HepG2 (cell line): ENCODE measurements at regions not wholly inside any gene's neighbourhood (a gene's known extent, or its start where the extent isn't known, plus 50 kb on each side); places are given as distances from the start of the nearest gene placed in this dataset.
A peak's percentile ranks its signal among the peaks of the same experiment; 100 is the strongest.

Experiments used
- ATAC-seq: fragments of 200-7000 bp; cut with Tn5 transposase; 3 replicates; pipeline ENCODE4 v1.9.1; 2020; ENCODE audit warnings: mild to moderate bottlenecking, moderate library complexity
- BruUV-seq: library from RNA; stranded (reverse); fragments of 400-500 nt; replicated peaks from 2 replicates; lab custom pipeline; 2021; lab: Mats Ljungman, UMichigan
- CTCF ChIA-PET: fragments of 300-600 bp; formaldehyde crosslinking; extraction: SDS; loops from one replicate; lab custom pipeline; 2021; ENCODE audit warnings: low total read pairs, inconsistent platforms, low intra/inter-chr PET ratio; lab: Yijun Ruan, JAX
- POLR2A ChIA-PET: fragments of 350-600 bp; sonication (Branson Sonifier 250); formaldehyde crosslinking; loops from one replicate; lab custom pipeline; 2020; ENCODE audit warnings: antibody characterized with exemption, inconsistent platforms; lab: Yijun Ruan, JAX
- DNase-seq: peaks from one replicate; pipeline ENCODE4 v3.0.0-alpha.2; 2015; ENCODE audit warnings: low spot score
- FAIRE-seq: peaks from 3 replicates; lab custom pipeline; 2011; peaks lifted over from hg19 to GRCh38; lab: Jason Lieb, UNC
- H2AFZ ChIP-seq: one replicate; pipeline ENCODE4 v1.6.1; 2011; ENCODE audit warnings: low read length, inconsistent platforms
- H3K27ac ChIP-seq: fragments of 300-600 bp; 3 replicates; pipeline ENCODE4 v1.8.0; 2011; ENCODE audit warnings: mixed run types, mild to moderate bottlenecking, mixed read lengths, low read length, inconsistent platforms; ENCODE audit not compliant: insufficient read depth; ENCODE audit errors: extremely low read length
- H3K27me3 ChIP-seq, 2 experiments: fragments of 200-600 bp in 1 of 2; 2 replicates in 1 of 2; 3 replicates in 1 of 2; pipeline versions ENCODE4 v1.6.0 to v1.8.0; 2011; ENCODE audit warnings: low read length in 2 of 2, mild to moderate bottlenecking in 2 of 2, moderate library complexity in 2 of 2, inconsistent platforms in 1 of 2; ENCODE audit not compliant: insufficient read depth in 2 of 2, control insufficient read depth in 1 of 2
- H3K36me3 ChIP-seq, 2 experiments: fragments of 200-600 bp in 1 of 2; replicated peaks in 1 of 2; 2 replicates in 1 of 2; 3 replicates in 1 of 2; pipeline versions ENCODE4 v1.5.1 to v1.8.0; 2011; ENCODE audit warnings: low read length in 2 of 2, inconsistent platforms in 1 of 2; ENCODE audit not compliant: insufficient read depth in 2 of 2, control insufficient read depth in 1 of 2
- H3K4me1 ChIP-seq: 2 replicates; pipeline ENCODE4 v1.5.1; 2012; ENCODE audit warnings: low read length, inconsistent platforms; ENCODE audit not compliant: insufficient read depth
- H3K4me2 ChIP-seq: 2 replicates; pipeline ENCODE4 v1.6.0; 2011; ENCODE audit warnings: low read depth, low read length, inconsistent platforms
- H3K4me3 ChIP-seq, 3 experiments: fragments of 200-600 bp in 1 of 3; sonication (generic), shearing (Covaris generic) in 1 of 3; replicated peaks in 1 of 3; 2 replicates each; pipeline ENCODE4 v1.5.1; 2011 to 2016; ENCODE audit warnings: low read length in 3 of 3, inconsistent platforms in 2 of 3, low read depth in 2 of 3, mild to moderate bottlenecking in 2 of 3, control low read depth in 1 of 3, mixed read lengths in 1 of 3; ENCODE audit not compliant: insufficient read depth in 1 of 3
- H3K79me2 ChIP-seq: one replicate; pipeline ENCODE4 v1.6.1; 2011; ENCODE audit warnings: low read length, inconsistent platforms; ENCODE audit not compliant: insufficient read depth
- H3K9ac ChIP-seq: 2 replicates; pipeline ENCODE4 v1.6.0; 2011; ENCODE audit warnings: mild to moderate bottlenecking, low read depth, low read length, inconsistent platforms; ENCODE audit not compliant: insufficient read depth
- H3K9me3 ChIP-seq: 2 replicates; pipeline ENCODE4 v1.5.1; 2012; ENCODE audit warnings: mild to moderate bottlenecking, low read length
- H4K20me1 ChIP-seq: 2 replicates; pipeline ENCODE4 v1.6.0; 2011; ENCODE audit warnings: inconsistent platforms, mild to moderate bottlenecking, low read length, moderate library complexity; ENCODE audit not compliant: insufficient read depth
- ATF5 ChIP-seq: sonication (generic); formaldehyde crosslinking; IDR thresholded peaks from 2 replicates; pipeline ENCODE4 v1.4.0; 2020; ENCODE audit warnings: mild to moderate bottlenecking, low read depth, missing genetic modification reagents
- HMG20B ChIP-seq: conservative IDR thresholded peaks from 2 replicates; pipeline ENCODE4 v1.6.1; 2016; ENCODE audit warnings: missing genetic modification reagents, missing compliant biosample characterization
- MAFF ChIP-seq: IDR thresholded peaks from 2 replicates; pipeline ENCODE4 v1.6.1; 2011; ENCODE audit warnings: low read depth, low read length, improper control_type of control experiment
- MAFK ChIP-seq, 2 experiments: IDR thresholded peaks in 1 of 2; conservative IDR thresholded peaks in 1 of 2; 2 replicates each; pipeline ENCODE4 v1.6.1; 2011; ENCODE audit warnings: improper control_type of control experiment in 2 of 2, low read length in 2 of 2
- MIER3 ChIP-seq: IDR thresholded peaks from 2 replicates; pipeline ENCODE4 v1.6.1; 2016; ENCODE audit warnings: missing compliant biosample characterization, borderline replicate concordance
- NFE2L2 ChIP-seq: fragments of 150-350 bp; IDR thresholded peaks from 2 replicates; pipeline ENCODE4 v1.6.1; 2014; ENCODE audit warnings: low read length
- SKIL ChIP-seq: sonication (generic); formaldehyde crosslinking; IDR thresholded peaks from 2 replicates; pipeline ENCODE4 v1.8.0; 2022; ENCODE audit warnings: missing genetic modification reagents, mild to moderate bottlenecking, moderate library complexity, borderline replicate concordance
- SMYD3 ChIP-seq: sonication (generic); formaldehyde crosslinking; IDR thresholded peaks from 2 replicates; pipeline ENCODE4 v1.8.1; 2023; ENCODE audit warnings: mild to moderate bottlenecking, missing genetic modification reagents
- ZKSCAN1 ChIP-seq: fragments of 150-350 bp; IDR thresholded peaks from 2 replicates; pipeline ENCODE4 v1.6.1; 2014; ENCODE audit warnings: low read length
- ZNF292 ChIP-seq: sonication (generic); formaldehyde crosslinking; IDR thresholded peaks from 2 replicates; pipeline ENCODE4 v1.8.1; 2022; ENCODE audit warnings: mild to moderate bottlenecking, low read depth, missing genetic modification reagents, borderline replicate concordance
- WGBS: methylation state at CpG from one replicate; pipeline ENCODE4 v1.1.6; 2017; ENCODE audit warnings: low lambda C conversion rate; 5-methylcytosine and 5-hydroxymethylcytosine counted together
- in situ Hi-C: cut with HindIII; loops from 2 replicates; pipeline ENCODE4 v1.10.0; 2017; ENCODE audit warnings: low pct_unique_long_range_greater_than_20kb; ENCODE audit not compliant: extremely low pct_ligation_motif_present
- intact Hi-C: fragments of 100-400 bp; cut with micrococcal nuclease; formaldehyde crosslinking; loops from one replicate; pipeline ENCODE4 v1.10.0; 2022; ENCODE audit not compliant: unreplicated experiment

GRCh38 chr2:106599540-106599939 is 112.4 kb downstream of the CD8B2 start:
- DNase-seq (no peak), ATAC-seq (no peak), FAIRE-seq (no peak)
- no peak overlapping the region for H3K27ac ChIP-seq
- H3K79me2 ChIP-seq, result no peaks in the 10 kb centered on the region
- 40% methylated on average over 3 of the region's 3 CpGs for WGBS
- in situ Hi-C loops, result no loop called here
- CTCF ChIA-PET, result no interaction called here
- H4K20me1 ChIP-seq, result no peaks in the 10 kb centered on the region
- POLR2A ChIA-PET, result no interaction called here
- H3K4me1 ChIP-seq, result no peaks in the 10 kb centered on the region
- no peaks in the 10 kb centered on the region for H3K27me3 ChIP-seq
- TF ChIP-seq NFE2L2 (peak; percentile 91), SKIL (no peak), MAFK (conservative IDR thresholded peaks at IDR 0.05 in 1 of 2, IDR thresholded peaks at IDR 0.05 in 1 of 2; ENCODE audit: low read length in 2 of 2) (peak; percentile 40 to 76; a peak in 3 of 4 replicates), HMG20B (no peak), MAFF (peak; percentile 55; the same call in 1 of the 2 replicates)
- TF ChIP-seq, all 625 proteins: peak for 3
- no peak overlapping the region for H2AFZ ChIP-seq
- no peak overlapping the region for H3K4me3 ChIP-seq
- no TSS peak for BruUV-seq
- no peaks in the 10 kb centered on the region for H3K36me3 ChIP-seq
- no peak overlapping the region for H3K4me2 ChIP-seq
- H3K9me3 ChIP-seq, result no peaks in the 10 kb centered on the region
- intact Hi-C loops, result no loop called here
- H3K9ac ChIP-seq, result no peak overlapping the region

- in situ Hi-C loops, result no loop called here
- no peaks in the 10 kb centered on the region for H3K4me1 ChIP-seq
- no peak overlapping the region for H2AFZ ChIP-seq
- CTCF ChIA-PET, result no interaction called here
- WGBS, result 5% methylated on average over 4 of the region's 4 CpGs
- H3K9me3 ChIP-seq, result no peaks in the 10 kb centered on the region
- H3K27ac ChIP-seq, result no peak overlapping the region
- H4K20me1 ChIP-seq, result no peaks in the 10 kb centered on the region
- H3K36me3 ChIP-seq, result no peaks in the 10 kb centered on the region
- BruUV-seq, result no TSS peak
- intact Hi-C loops, result no loop called here
- no peak overlapping the region for H3K9ac ChIP-seq
- no peaks in the 10 kb centered on the region for H3K27me3 ChIP-seq
- no peak overlapping the region for H3K4me3 ChIP-seq
- POLR2A ChIA-PET, result no interaction called here
- no peak for TF ChIP-seq ZKSCAN1
- no peak for TF ChIP-seq ATF5 (CRISPR knock-in tag)
- no peak for TF ChIP-seq ZNF292 (CRISPR knock-in tag)
- no peak for TF ChIP-seq SMYD3 (CRISPR knock-in tag)
- TF ChIP-seq MIER3 (CRISPR knock-in tag), result no peak
- FAIRE-seq (no peak), DNase-seq (no peak), ATAC-seq (no peak)
- no peak overlapping the region for H3K4me2 ChIP-seq
- no peaks in the 10 kb centered on the region for H3K79me2 ChIP-seq
These were observed 114.9 kb downstream of the CD8B2 start for GRCh38 chr2:106602042-106602441.
